ENCODE measurements at regions not wholly inside any gene's neighbourhood (a gene's known extent, or its start where the extent isn't known, plus 50 kb on each side); places are given as distances from the start of the nearest gene placed in this dataset.

GRCh38 chr3:194251461-194251860, 99.7 kb downstream of the CPN2 start:
- TF ChIP-seq CTCF (IDR thresholded peaks at IDR 0.05) = no peak
- TF ChIP-seq EZH2phosphoT487 (IDR thresholded peaks at IDR 0.05) = no peak
- TF ChIP-seq EZH2 (IDR thresholded peaks at IDR 0.05) = no peak
- Histone ChIP-seq H3K27ac (no peak overlapping the region), H3F3A (ENCODE audit: low read depth) (peaks cover 4% of the 10 kb centered on the region), H3K4me3 (no peak overlapping the region), H3K27me3 (no peaks in the 10 kb centered on the region), H3K79me2 (ENCODE audit: low read depth) (no peaks in the 10 kb centered on the region), H3K4me2 (no peak overlapping the region), H3K9me3 (ENCODE audit: low read depth) (no peaks in the 10 kb centered on the region), H4K20me1 (ENCODE audit: low read depth) (no peaks in the 10 kb centered on the region), H2AFZ (replicated peaks) (no peak overlapping the region), H3K4me1 (peaks cover 31% of the 10 kb centered on the region), H3K9ac (no peak overlapping the region), H3K36me3 (no peaks in the 10 kb centered on the region)
- no peaks in the 10 kb centered on the region for H3K36me3 Mint-ChIP-seq
- peaks cover 23% of the 10 kb centered on the region for H3K27me3 Mint-ChIP-seq (ENCODE audit: insufficient read depth, low read depth)
- DNase-seq (ENCODE audit: low spot score) = no peak
- peaks cover 36% of the 10 kb centered on the region for H3K4me1 Mint-ChIP-seq
- no peaks in the 10 kb centered on the region for H3K9me3 Mint-ChIP-seq
- H3K4me3 Mint-ChIP-seq = peak overlapping the region; percentile 36
- H3K27ac Mint-ChIP-seq = peak overlapping the region; percentile 65

- peaks cover 4% of the 10 kb centered on the region for H3F3A ChIP-seq (ENCODE audit: low read depth)
- no peak overlapping the region for H3K9ac ChIP-seq
- H3K36me3 Mint-ChIP-seq = no peaks in the 10 kb centered on the region
- no peak for TF ChIP-seq EZH2 (IDR thresholded peaks at IDR 0.05)
- TF ChIP-seq EZH2phosphoT487 (IDR thresholded peaks at IDR 0.05) = no peak
- no peak for TF ChIP-seq CTCF (IDR thresholded peaks at IDR 0.05)
- no peak overlapping the region for H3K4me3 ChIP-seq
- H3K4me3 Mint-ChIP-seq = peak overlapping the region; percentile 16
- peak overlapping the region; percentile 51 for H3K27ac Mint-ChIP-seq
- H2AFZ ChIP-seq (replicated peaks) = no peak overlapping the region
- no peaks in the 10 kb centered on the region for H4K20me1 ChIP-seq (ENCODE audit: low read depth)
- H3K4me1 ChIP-seq = peaks cover 28% of the 10 kb centered on the region
- H3K79me2 ChIP-seq (ENCODE audit: low read depth) = no peaks in the 10 kb centered on the region
- peaks cover 33% of the 10 kb centered on the region for H3K4me1 Mint-ChIP-seq
- no peaks in the 10 kb centered on the region for H3K36me3 ChIP-seq
- no peaks in the 10 kb centered on the region for H3K9me3 ChIP-seq (ENCODE audit: low read depth)
- H3K27me3 ChIP-seq = no peaks in the 10 kb centered on the region
- DNase-seq (ENCODE audit: low spot score) = no peak
- H3K27me3 Mint-ChIP-seq (ENCODE audit: insufficient read depth, low read depth) = peaks cover 24% of the 10 kb centered on the region
- H3K4me2 ChIP-seq = no peak overlapping the region
- no peak overlapping the region for H3K27ac ChIP-seq
- H3K9me3 Mint-ChIP-seq = no peaks in the 10 kb centered on the region
Observed at GRCh38 chr3:194251891-194252560, 99.1 kb downstream of the CPN2 start.

- Histone ChIP-seq H3K36me3 (no peaks in the 10 kb centered on the region), H3K4me3 (no peak overlapping the region), H3K27me3 (no peaks in the 10 kb centered on the region), H3K27ac (no peak overlapping the region), H3K79me2 (ENCODE audit: low read depth) (no peaks in the 10 kb centered on the region), H4K20me1 (ENCODE audit: low read depth) (no peaks in the 10 kb centered on the region), H3K4me2 (no peak overlapping the region), H3K9me3 (ENCODE audit: low read depth) (peaks cover 2% of the 10 kb centered on the region), H3K9ac (no peak overlapping the region), H3F3A (ENCODE audit: low read depth) (peaks cover 4% of the 10 kb centered on the region), H3K4me1 (peaks cover 28% of the 10 kb centered on the region), H2AFZ (replicated peaks) (no peak overlapping the region)
- Mint-ChIP-seq H3K27ac (no peak overlapping the region), H3K4me3 (no peak overlapping the region), H3K9me3 (peaks cover 4% of the 10 kb centered on the region), H3K27me3 (ENCODE audit: insufficient read depth, low read depth) (peaks cover 24% of the 10 kb centered on the region), H3K36me3 (no peaks in the 10 kb centered on the region), H3K4me1 (peaks cover 33% of the 10 kb centered on the region)
- no peak for DNase-seq (ENCODE audit: low spot score)
- TF ChIP-seq EZH2 (IDR thresholded peaks at IDR 0.05) = no peak
- TF ChIP-seq CTCF (IDR thresholded peaks at IDR 0.05) = no peak
- no peak for TF ChIP-seq EZH2phosphoT487 (IDR thresholded peaks at IDR 0.05)
Observed at GRCh38 chr3:194253270-194253669, 97.9 kb downstream of the CPN2 start.

Measured in neural progenitor cell (in vitro differentiated cells).